Stimulated activated CD4-positive, alpha-beta T cell treated with anti-CD3 and anti-CD28 coated beads, Interleukin-4, amount 100 ng/mL, for 48 hours (primary cell): ENCODE measurements at regions not wholly inside any gene's neighbourhood (a gene's known extent, or its start where the extent isn't known, plus 50 kb on each side); places are given as distances from the start of the nearest gene placed in this dataset.
"Not testable (repeated sequence)": the region's sequence is repeated elsewhere in the genome, so short reads cannot be mapped to it uniquely, and the experiment has no call there.

Source experiments
- DNase-seq, 2 donors: peaks; one replicate each; pipeline ENCODE4 v3.0.0-alpha.2; 2020; ENCODE audit warnings: low read depth in 2 of 2

GRCh38 chr12:89826468-89826867, 117.8 kb upstream of the ATP2B1 start:
- DNase-seq: no peak

GRCh38 chr12:89825591-89826449, 117.2 kb upstream of the ATP2B1 start:
- no peak for DNase-seq

- DNase-seq: no peak
Observed at GRCh38 chr12:89824822-89825221, 116.2 kb upstream of the ATP2B1 start.

DNA sequence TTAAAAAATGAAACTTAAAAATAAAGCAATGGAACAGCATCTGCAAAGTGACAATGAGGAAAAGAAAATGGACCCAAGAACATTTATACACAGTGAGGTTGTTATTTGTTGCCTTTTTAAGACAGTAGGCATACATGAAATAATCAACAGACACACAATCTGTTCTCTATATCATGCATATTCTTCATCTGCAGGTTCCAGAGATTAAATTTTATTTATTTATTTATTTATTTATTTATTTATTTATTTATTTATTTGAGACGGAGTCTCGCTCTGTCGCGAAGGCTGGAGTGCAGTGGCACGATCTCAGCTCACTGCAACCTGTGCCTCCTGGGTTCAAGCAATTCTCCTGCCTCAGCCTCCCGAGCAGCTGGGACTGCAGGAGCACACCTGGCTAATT, 114.4 kb upstream of the ATP2B1 start:
- not testable (repeated sequence) for DNase-seq

GRCh38 chr12:89821896-89822295, 113.3 kb upstream of the ATP2B1 start:
- no peak for DNase-seq

DNA sequence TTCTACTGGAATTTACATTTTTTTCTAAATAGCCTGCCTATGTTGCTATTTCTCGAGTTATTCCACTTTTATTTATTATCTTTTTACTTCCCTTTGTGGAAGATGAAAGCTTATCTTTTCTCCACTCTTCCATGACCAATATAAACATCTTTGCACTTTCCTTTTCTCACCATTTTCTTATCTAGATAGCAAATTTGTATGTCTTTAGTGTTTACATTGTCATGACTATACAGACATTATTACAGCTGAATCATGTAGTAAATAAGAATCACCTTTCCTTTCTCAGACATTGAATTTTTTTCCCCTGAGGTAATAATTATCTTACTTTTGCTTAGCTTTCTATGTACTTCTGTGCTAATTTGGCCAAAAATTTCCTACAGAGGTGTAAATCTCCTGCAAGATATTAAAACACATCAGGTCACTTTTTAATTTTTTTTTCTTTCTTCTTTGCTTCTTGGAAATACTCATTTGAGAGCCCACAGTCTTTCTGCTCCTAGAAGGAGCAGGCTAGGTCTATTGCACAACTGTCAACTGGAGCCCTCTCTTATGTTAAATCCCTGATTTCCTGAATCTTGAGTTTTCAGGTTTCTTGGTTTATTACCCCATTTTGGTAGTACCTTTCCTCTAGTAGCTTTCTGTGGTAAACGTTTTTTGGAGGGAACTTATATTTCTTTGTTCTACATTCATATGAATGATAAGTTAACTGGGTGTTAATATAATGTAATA, 109.0 kb upstream of the ATP2B1 start:
- no peak for DNase-seq

GRCh38 chr12:89815225-89815624, 106.6 kb upstream of the ATP2B1 start:
- no peak for DNase-seq

DNA sequence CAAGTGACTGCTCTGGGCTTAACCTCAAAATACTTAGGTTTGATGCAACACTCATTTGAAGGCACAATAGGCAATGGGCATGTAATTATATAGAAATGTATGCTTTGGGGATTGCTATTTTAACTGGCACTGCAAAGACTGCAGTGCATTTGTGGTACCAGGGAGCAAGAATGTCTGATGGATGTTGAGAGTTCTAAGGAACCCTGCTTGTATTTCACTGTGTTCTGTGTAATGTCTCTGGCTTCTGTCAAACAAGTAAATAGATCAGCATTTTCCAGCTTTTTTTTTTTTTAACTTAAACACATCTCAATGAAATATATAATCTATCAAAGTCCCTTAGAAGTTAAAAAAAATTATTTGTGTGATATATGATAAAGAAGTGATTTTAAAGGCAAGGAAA, 94.8 kb upstream of the ATP2B1 start:
- DNase-seq: no peak

DNA sequence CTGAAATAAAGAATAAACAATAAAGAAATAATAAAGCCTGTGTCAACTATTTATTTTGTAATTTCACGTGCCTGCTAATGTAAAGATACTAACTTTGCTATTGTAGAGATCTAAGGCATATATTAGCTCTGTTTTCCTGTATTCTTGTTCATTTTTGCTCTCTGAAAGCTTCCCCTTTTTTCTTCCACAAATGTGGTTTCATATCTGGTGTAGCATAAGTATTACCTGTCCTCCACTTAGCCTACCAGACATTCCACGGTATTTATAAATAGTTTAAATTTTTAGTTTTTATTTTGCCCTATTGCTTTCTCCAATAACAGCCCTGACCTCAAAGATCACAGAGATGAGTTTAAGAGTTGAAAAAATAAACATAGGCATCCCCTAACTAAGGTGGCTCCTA, 92.6 kb upstream of the ATP2B1 start:
- DNase-seq: no peak

- no peak for DNase-seq
Observed at GRCh38 chr12:89800435-89800834, 91.8 kb upstream of the ATP2B1 start.

DNA sequence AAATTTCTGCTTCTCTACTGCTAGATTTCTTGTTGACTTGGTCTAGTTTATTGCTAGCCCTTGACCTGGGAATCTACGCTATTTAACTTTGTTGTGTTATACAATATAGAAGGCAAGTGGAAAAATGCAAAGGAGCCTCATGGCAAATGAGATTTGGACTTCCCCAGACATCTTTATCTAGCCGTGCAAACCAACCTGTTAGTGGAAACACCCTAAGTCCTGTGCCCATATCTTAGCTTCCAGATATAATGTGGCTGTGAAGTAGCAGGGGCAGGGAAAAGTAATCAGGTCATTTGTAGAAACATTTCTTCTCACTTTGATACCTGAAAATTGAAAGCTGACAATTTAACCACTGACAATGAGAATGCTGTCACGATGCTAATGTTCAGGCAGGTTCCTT, 90.7 kb upstream of the ATP2B1 start:
- no peak for DNase-seq

DNA sequence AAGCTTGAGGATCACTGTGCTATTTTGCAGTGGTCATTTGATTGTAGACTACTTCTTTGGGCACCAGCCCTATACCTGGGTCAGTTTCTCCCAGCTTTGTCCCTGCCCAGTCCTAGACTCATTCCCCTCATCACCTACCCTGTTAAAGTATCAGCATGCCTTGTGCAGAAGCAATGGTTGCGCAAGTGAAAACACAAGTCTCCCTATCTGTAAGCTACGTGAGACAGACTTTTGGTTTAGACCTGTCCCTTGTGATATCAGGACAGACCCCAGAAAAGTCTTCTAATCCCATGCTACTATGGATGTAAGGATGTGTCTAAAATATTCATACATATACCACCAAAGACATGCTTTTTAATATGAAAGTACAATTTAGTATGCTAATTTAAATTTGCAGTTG, 88.8 kb upstream of the ATP2B1 start:
- no peak for DNase-seq

- DNase-seq: no peak
Observed at GRCh38 chr12:89796798-89797382, 88.3 kb upstream of the ATP2B1 start.

DNA sequence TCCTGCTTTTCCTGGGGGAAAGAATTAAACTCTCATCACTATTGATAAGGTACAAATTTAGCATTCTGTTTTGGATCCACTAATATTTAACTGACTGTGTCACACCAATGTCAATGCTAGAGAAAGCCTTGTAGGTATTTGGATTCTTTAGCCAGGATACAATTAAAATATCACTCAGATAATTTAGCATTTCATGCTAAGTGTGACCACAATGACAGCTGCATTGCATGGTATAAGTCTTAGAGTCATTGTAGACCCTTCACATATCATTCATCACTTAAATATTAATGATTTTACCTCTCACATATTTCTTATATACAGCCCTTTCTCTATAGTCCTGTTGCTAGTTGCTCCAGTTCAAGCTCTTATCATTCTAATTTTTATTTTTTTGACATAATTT, 85.3 kb upstream of the ATP2B1 start:
- no peak for DNase-seq

DNA sequence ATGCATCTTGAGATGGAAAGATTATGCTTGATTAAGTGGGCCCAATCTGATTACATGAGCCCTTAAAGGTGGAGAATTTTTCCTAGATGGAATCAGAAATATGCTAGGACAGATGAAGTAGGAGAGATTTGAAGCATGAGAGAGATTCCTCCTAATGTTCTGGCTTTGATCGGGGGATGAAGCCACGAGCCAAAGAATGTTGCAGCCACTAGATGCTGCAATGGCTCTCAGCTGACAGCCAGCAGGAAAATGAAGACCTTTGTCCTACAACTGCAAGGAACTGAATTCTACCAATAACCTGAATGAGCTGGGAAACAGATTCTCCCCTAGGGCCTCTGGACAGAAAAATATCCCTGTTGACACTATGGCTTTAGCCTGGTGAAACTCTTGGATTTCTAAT, 82.6 kb upstream of the ATP2B1 start:
- no peak for DNase-seq

DNA sequence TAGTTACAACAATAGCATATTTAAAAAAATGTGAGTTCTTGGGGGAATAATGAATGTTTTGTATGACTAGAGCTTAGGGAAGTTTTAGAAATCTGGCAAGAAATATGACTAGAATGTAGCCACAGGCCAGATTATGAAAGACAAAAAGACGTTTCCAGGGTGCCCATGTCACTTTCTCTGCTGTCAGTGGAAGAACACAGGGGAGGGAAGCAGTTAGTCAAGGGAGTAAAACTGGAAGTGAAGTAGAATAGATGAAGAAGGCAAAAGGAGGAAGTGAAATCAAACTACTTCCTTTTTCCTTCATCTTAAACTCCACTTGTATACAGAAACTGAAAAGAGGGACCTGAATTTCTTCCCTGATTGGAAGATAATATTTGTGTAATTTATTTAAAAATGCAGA, 81.2 kb upstream of the ATP2B1 start:
- DNase-seq: no peak

DNA sequence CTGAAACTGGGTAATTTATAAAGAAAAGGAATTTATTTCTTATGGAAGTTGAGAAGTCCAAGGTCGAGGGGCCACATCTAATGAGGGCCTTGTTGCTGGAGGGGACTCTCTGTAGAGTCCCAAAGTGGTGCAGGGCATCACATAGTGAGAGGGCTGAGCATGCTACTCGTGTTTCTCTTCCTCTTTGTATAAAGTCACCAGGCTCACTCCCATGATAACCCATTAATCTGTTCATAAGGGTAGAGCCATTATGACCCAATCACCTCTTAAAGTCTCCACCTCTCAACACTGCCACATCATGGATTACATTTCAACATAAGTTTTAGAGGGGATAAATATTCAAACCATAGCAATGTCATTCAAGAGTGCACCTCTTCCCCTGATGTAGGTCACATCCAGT, 79.1 kb upstream of the ATP2B1 start:
- DNase-seq: no peak

GRCh38 chr12:89786177-89786810, 77.7 kb upstream of the ATP2B1 start:
- no peak for DNase-seq

DNA sequence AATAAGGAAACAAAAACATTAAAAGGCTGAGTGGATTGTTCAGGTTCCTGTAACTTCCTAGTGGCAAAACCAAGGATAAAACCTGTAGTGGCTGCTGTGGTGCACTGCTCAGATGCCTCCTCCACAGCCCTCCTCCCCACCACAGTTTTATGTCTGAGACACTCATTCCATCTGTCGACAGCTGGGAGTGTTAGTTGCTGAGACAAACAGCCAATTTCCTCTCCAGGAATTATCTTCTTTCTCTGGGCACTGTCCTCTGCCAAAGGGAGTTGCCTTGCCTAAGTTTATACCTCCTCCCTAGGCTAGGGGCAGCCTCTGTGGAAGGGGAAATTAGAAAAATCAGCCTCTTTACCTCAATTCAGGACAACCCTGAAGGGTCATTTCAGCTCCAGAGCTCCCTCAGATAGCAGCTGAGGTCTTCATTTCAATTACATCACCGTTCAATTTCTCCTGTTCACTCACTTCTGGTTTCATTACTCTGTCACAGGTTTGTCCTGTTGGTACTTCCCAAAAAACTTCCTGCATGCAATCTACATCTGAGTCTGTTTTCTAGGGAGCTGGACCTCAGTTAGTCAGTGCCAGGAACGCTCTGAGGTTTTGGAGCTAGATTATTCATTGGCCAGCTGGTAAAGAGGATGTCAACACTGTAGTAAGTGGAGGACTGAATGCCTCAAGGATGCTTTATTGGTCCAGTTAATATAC, 74.9 kb upstream of the ATP2B1 start:
- DNase-seq: no peak

DNA sequence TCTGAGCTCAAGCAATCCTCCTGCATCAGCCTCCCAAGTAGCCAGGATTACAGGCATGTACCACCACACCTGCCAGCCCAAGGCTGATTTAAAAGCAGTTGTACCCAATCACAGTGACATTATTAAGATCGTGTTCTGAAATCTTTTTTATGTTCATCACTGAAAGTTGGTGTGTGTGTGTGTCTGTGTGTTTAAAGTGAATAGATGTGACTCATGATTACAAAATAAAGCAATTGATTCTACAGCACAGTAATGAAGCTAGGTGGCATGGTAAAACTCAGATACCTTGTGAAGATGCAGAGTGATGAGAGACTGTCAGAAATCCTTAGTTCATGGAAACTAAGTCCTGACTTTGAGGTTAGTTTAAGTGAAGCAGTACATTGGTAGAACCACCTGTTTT, 74.2 kb upstream of the ATP2B1 start:
- no peak for DNase-seq

- DNase-seq: no peak
Observed at GRCh38 chr12:89781946-89782550, 73.4 kb upstream of the ATP2B1 start.
